Epithelial cell of esophagus (primary cell): ENCODE measurements at regions not wholly inside any gene's neighbourhood (a gene's known extent, or its start where the extent isn't known, plus 50 kb on each side); places are given as distances from the start of the nearest gene placed in this dataset.

ENCODE experiments used
- DNase-seq: peaks from one replicate; pipeline ENCODE4 v3.0.0; 2010; ENCODE audit warnings: low read depth
- H3K4me3 ChIP-seq: 2 replicates; pipeline ENCODE4 v1.5.1; 2011; ENCODE audit warnings: mild to moderate bottlenecking, low read length, control low read depth
- TF ChIP-seq, protein P1 (sequence below): IDR thresholded peaks from 2 replicates; pipeline ENCODE4 v1.5.1; 2011; ENCODE audit warnings: low read depth, mild to moderate bottlenecking, low read length, control low read depth, inconsistent platforms; ENCODE audit not compliant: insufficient read depth; ENCODE audit errors: missing control alignments

DNA sequence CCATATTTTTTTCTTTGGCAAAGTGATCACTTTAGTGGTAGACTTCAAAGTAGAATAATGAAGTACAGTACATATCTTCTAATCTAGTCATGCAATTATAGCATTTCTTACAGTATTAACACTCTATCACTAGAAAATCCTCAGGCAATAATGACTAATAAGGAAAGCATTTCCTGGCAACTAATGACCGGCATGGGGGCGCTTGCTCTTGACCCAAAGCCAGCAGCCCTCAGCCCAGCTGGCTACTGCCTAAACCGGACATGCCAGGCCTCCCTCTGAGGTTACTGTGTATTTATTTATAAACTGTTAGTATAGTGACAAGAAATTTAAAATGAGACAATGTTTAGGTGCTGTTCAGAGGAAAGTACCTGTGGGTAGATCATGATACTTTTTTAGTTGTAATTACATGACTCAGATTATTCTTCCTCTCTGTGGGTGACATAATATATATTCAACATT is 633.8 kb downstream of the PTPRC start:
- H3K4me3 ChIP-seq, result no peak overlapping the region
- peak; percentile 91 for DNase-seq
- TF ChIP-seq, protein P1, sequence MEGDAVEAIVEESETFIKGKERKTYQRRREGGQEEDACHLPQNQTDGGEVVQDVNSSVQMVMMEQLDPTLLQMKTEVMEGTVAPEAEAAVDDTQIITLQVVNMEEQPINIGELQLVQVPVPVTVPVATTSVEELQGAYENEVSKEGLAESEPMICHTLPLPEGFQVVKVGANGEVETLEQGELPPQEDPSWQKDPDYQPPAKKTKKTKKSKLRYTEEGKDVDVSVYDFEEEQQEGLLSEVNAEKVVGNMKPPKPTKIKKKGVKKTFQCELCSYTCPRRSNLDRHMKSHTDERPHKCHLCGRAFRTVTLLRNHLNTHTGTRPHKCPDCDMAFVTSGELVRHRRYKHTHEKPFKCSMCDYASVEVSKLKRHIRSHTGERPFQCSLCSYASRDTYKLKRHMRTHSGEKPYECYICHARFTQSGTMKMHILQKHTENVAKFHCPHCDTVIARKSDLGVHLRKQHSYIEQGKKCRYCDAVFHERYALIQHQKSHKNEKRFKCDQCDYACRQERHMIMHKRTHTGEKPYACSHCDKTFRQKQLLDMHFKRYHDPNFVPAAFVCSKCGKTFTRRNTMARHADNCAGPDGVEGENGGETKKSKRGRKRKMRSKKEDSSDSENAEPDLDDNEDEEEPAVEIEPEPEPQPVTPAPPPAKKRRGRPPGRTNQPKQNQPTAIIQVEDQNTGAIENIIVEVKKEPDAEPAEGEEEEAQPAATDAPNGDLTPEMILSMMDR, result no peak

DNA sequence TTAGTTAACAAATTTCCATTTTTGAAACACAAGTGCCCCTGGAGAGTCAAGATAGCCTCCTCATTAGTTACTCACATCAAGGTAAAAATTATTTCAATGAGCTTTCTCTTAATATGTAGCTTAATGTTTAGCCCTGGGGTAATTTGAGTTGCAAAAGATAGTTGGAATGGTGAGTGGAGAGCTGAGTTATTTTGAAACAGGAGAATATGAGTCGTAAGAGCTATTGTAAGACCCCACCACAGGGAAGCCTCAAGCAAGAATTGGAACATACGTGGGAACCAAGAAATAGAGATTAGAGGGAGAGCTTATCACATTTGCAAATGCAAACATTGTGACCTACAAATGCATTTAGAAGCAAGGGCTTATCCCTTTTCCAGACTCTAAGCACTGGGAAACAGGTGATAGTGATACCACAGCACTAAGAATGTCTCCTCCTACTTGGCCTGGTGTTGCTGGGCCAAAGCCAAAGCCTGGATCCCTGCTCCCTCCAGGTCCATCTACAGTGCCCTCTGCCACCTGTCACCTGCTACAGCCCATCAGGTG is 635.1 kb downstream of the PTPRC start:
- no peak overlapping the region for H3K4me3 ChIP-seq
- TF ChIP-seq, protein P1, result no peak
- peak; percentile 64 for DNase-seq

DNA sequence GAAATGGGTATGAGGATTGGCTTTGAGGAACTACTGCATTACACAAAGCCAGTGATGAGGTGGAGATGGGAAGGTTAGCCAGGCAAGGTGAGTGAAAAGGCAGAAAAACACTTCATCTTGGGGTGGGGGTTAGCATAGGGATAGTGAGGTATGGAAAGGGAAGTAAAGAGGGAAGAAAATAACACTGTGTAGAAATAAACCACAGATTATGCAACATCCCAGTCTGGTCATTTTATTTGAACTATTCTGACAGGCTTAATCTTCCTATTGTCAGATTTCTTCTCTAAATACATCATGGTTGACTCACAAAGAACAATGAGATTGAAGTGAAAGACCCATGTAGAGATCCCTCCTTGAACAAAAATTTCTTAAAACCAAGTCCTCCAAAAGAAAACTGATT is 640.2 kb downstream of the PTPRC start:
- peak; percentile 51 for DNase-seq
- TF ChIP-seq, protein P1, result no peak

DNA sequence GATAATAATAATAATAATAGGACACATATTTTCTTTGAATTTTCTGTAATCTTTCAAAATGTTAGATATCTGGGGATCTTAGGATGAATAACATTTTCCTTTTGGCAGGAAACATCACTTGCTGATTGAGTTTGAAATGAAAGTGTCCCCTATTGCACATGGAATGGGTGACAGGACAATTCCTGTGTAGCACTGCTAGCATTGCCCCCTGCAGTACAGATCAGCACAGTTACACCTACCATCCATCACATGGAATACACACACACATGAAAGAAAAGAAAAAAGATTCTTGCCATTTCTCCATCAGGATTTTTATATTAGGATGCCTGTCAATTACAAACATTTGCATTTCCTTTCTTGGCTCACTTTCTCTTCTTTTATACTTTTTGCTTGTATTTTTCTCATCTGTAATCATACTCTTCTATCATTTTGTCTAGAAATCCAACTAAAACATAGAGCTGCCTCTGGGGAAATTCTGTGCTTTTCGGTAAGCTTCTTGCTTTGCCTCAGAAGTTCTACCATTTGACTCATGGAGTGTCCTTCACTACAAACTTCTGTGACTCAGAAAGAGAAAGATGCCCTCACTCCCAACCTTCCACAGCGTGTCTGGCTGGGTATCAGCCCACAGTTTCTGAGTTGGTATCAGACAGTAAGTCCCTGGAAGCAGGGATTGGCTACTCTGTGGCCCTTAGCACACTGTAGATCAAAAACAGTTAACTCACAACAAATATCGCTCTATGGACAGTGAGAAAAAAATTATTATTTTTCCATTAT is 641.2 kb downstream of the PTPRC start:
- peak; percentile 32 for DNase-seq
- TF ChIP-seq, protein P1, result no peak
- H3K4me3 ChIP-seq, result no peak overlapping the region

More for the DNA sequence above, 640.2 kb downstream of the PTPRC start:
- H3K4me3 ChIP-seq, result no peak overlapping the region

DNA sequence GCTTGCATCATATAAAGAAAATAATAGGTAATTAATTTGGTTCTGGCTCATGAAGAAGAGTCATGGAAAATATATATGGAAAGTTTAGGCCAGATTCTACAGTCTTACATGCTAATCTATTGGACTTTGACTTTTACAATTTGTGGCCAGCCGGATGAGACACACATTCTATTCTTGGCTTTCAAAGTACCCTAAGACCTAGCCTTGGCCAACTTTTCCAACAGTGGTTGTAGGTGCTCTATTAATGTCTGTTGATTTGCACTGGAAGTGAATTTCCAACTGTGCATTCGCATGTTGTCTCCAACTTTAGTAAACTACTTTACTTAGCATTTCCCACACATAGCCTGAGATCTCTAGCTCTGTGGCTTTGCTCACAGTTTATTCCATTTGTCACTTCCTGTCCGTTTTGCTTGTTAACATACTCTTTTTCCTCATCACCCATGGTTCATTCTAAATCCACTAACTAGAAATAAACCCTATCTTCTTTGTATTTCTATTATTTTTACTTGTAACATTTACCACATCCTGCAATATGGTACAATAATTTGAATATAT is 644.0 kb downstream of the PTPRC start:
- TF ChIP-seq, protein P1, result no peak
- H3K4me3 ChIP-seq, result no peak overlapping the region
- DNase-seq, result no peak

DNA sequence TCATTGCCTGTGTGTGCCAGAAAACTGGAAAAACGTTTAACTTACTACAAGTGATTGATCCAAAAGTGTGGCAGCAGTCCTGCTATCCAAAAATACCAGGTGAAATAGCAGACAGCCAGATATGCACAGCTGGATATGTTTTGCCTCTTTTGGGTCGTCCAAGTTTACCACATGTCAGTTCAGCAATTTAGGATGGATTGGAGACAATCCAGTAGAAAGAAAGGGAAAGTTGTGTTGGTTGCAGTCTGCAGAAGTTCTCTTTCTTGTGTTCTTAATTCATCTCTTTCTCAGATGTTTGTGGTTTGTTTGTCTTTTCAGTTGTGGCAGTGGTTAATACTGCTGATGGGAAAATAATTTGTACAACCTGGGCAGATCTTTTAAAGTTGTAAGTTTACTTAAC is 645.0 kb downstream of the PTPRC start:
- no peak overlapping the region for H3K4me3 ChIP-seq
- TF ChIP-seq, protein P1, result no peak
- no peak for DNase-seq
